Progenitor cell of endocrine pancreas (in vitro differentiated cells): ENCODE measurements at regions not wholly inside any gene's neighbourhood (a gene's known extent, or its start where the extent isn't known, plus 50 kb on each side); places are given as distances from the start of the nearest gene placed in this dataset.

Source experiments
- DNase-seq: peaks from one replicate; pipeline ENCODE4 v3.0.0; 2021; ENCODE audit warnings: low spot score; ENCODE audit not compliant: unreplicated experiment
- H3K27ac Mint-ChIP-seq: 2 replicates; pipeline ENCODE4 v1.8.0; 2021; ENCODE audit warnings: mild to moderate bottlenecking, moderate library complexity, mixed read lengths
- H3K27me3 Mint-ChIP-seq: 2 replicates; pipeline ENCODE4 v1.8.0; 2021; ENCODE audit warnings: mixed read lengths
- H3K36me3 Mint-ChIP-seq: 2 replicates; pipeline ENCODE4 v1.8.0; 2022; ENCODE audit warnings: mixed read lengths; ENCODE audit not compliant: insufficient read depth
- H3K4me1 Mint-ChIP-seq: 2 replicates; pipeline ENCODE4 v1.8.0; 2021; ENCODE audit warnings: low read depth, mixed read lengths
- H3K4me3 Mint-ChIP-seq: 2 replicates; pipeline ENCODE4 v1.8.0; 2021; ENCODE audit warnings: low read depth, mild to moderate bottlenecking, moderate library complexity, mixed read lengths
- H3K9me3 Mint-ChIP-seq: 2 replicates; pipeline ENCODE4 v1.8.0; 2021; ENCODE audit warnings: low read depth, mixed read lengths
- TF ChIP-seq, protein P1 (sequence below): fragments of 200-600 bp; sonication (generic); IDR thresholded peaks from one replicate; pipeline ENCODE4 v1.5.0; 2021; ENCODE audit warnings: antibody characterized with exemption, mild to moderate bottlenecking; ENCODE audit not compliant: unreplicated experiment

DNA sequence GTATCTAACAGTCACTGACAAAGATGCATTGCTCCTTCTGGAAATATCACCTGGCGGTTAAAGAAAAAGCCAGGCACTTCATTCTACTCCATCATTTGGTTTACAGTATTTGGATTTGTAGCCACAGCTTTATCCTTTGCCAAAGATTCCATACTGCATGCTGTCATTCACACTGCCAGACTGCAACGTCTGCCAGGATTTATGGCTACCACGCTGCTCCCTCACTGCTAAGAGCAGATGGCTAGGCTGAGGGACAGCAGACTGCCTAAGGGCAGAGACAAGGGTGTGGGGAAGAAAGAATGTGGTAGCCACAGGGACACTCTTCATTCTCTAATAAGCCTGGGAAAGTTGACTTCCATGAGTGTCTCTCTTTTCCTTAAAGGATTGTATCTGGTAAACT lies 1047.0 kb downstream of the TUSC7 start:
- Mint-ChIP-seq H3K4me1 (peaks cover 2% of the 10 kb centered on the region), H3K36me3 (no peaks in the 10 kb centered on the region), H3K27me3 (no peaks in the 10 kb centered on the region), H3K27ac (no peak overlapping the region), H3K9me3 (no peaks in the 10 kb centered on the region), H3K4me3 (no peak overlapping the region)
- TF ChIP-seq, protein P1, sequence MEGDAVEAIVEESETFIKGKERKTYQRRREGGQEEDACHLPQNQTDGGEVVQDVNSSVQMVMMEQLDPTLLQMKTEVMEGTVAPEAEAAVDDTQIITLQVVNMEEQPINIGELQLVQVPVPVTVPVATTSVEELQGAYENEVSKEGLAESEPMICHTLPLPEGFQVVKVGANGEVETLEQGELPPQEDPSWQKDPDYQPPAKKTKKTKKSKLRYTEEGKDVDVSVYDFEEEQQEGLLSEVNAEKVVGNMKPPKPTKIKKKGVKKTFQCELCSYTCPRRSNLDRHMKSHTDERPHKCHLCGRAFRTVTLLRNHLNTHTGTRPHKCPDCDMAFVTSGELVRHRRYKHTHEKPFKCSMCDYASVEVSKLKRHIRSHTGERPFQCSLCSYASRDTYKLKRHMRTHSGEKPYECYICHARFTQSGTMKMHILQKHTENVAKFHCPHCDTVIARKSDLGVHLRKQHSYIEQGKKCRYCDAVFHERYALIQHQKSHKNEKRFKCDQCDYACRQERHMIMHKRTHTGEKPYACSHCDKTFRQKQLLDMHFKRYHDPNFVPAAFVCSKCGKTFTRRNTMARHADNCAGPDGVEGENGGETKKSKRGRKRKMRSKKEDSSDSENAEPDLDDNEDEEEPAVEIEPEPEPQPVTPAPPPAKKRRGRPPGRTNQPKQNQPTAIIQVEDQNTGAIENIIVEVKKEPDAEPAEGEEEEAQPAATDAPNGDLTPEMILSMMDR, result no peak
- no peak for DNase-seq

DNA sequence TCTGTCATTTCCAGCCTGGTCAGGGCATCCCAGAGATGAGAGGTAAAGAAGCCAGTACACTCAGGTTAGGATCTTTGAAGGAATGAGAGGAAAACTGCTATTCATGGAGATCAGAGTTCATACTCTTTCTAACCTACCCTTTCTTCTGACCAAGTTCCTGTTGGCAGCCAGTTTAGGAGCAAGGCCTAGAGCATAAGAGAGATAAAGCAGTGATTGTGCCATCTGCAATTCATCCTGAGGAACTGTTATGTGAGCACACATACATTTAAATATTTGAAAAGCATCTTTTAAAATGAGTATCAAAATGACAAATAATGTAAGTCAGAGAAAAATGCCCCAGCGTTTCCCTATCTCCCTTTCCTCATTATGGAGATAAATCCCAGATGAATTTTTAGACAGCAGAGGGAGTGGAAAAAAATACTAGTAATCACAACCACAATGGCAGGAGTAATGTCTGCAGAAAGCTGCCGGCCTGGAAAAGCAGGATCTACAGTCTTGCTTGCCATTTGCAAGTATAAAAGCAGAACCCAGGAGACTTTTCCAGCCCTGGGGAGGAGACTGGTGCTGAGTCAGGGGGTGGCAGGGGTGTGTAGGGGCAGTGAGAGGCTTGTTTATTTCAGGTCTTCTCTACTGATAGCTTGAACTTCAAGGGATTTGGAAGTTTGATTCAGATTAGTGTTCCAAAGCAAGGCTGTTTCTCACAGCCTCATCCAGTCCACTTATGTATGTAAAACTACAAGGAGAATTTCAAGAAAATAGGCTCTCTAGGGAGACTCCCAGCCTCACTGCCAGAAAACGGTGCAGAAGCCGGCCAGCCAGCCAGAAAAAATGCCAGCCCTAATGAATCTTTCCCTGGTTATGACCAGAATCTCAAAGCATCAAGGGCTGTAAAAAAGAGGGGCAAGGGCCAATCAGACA lies 1052.4 kb downstream of the TUSC7 start:
- no peak for DNase-seq
- no peaks in the 10 kb centered on the region for H3K9me3 Mint-ChIP-seq
- TF ChIP-seq, protein P1, result no peak
- H3K4me1 Mint-ChIP-seq, result no peaks in the 10 kb centered on the region
- no peak overlapping the region for H3K27ac Mint-ChIP-seq
- H3K36me3 Mint-ChIP-seq, result no peaks in the 10 kb centered on the region
- no peaks in the 10 kb centered on the region for H3K27me3 Mint-ChIP-seq
- no peak overlapping the region for H3K4me3 Mint-ChIP-seq

DNA sequence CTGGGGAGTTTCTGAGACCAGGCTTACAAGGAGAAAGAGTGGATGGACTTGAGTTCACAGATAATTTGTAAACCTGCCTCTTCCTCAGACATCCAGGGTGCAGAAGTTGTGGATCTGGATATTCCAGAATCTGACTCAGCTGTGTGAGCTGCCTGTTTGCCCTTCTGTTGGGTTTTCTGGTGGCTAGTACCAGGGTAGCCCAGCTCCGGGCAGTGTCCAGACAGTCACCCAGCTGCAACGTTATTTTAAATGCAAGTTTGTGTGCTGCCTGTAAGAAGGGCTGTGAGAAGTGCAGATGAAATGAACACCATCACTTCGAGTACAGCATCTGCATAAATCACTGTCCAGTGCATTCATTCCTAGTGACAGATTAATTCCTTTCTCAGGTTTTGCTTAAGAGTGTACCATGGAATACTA lies 1053.0 kb downstream of the TUSC7 start:
- TF ChIP-seq, protein P1, result no peak
- Mint-ChIP-seq H3K27ac (no peak overlapping the region), H3K4me1 (no peaks in the 10 kb centered on the region), H3K9me3 (no peaks in the 10 kb centered on the region), H3K27me3 (no peaks in the 10 kb centered on the region), H3K4me3 (no peak overlapping the region), H3K36me3 (no peaks in the 10 kb centered on the region)
- no peak for DNase-seq

DNA sequence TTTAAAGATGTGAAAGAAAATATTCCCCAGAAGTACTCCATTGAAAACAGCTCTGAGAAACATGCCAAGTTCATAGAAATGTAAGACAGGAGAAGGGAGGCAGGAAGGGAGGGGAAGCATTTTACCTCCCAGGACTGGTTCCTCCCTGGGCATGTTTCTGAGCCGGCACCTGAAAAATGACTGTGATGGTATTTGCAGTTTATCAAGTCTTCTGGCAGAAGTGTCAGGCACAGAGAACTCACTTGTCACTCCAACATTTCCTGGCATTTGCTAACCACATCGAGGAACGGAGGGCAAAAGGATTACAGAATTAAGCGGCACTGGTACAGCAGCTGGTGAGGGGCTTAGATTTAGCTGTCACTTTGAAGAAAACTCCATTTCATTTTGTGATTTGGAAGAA lies 1054.0 kb downstream of the TUSC7 start:
- no peaks in the 10 kb centered on the region for H3K27me3 Mint-ChIP-seq
- H3K4me1 Mint-ChIP-seq, result no peaks in the 10 kb centered on the region
- TF ChIP-seq, protein P1, result no peak
- H3K9me3 Mint-ChIP-seq, result no peaks in the 10 kb centered on the region
- H3K36me3 Mint-ChIP-seq, result no peaks in the 10 kb centered on the region
- no peak overlapping the region for H3K27ac Mint-ChIP-seq
- no peak for DNase-seq
- no peak overlapping the region for H3K4me3 Mint-ChIP-seq

DNA sequence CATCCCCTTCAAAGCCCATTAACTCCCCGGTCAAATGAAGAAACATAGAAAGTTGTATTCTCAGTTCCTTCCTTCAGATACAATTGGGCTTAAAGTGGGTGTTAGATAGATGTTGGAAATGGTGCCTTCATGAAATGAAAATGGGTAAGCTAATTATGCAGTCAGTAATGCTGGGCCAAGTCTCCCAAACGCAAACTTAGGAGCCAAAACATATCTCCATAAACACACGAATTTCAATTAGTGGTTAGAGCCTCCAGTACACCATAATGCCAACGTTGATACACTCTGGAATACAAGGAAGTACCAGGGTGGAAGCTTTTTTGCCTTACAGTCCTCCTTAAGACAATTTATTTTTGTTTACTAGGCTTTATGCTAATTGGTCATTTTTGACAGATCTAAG lies 1059.0 kb downstream of the TUSC7 start:
- Mint-ChIP-seq H3K9me3 (no peaks in the 10 kb centered on the region), H3K36me3 (no peaks in the 10 kb centered on the region), H3K27ac (no peak overlapping the region), H3K27me3 (no peaks in the 10 kb centered on the region), H3K4me1 (no peaks in the 10 kb centered on the region), H3K4me3 (no peak overlapping the region)
- TF ChIP-seq, protein P1, result no peak
- DNase-seq, result no peak
